HG02973 (cell line): ENCODE measurements at regions not wholly inside any gene's neighbourhood (a gene's known extent, or its start where the extent isn't known, plus 50 kb on each side); places are given as distances from the start of the nearest gene placed in this dataset.

Experiments used
- ATAC-seq: cut with Tn5 transposase; IDR thresholded peaks from one replicate; pipeline ENCODE4 v1.9.1; 2021; ENCODE audit warnings: moderate library complexity; ENCODE audit not compliant: unreplicated experiment

- ATAC-seq = no peak
Measured at GRCh38 chr5:171624396-171624795, 161.2 kb upstream of the SMIM23 start.

- ATAC-seq = no peak
Measured at GRCh38 chr5:171625646-171626045, 160.0 kb upstream of the SMIM23 start.

DNA sequence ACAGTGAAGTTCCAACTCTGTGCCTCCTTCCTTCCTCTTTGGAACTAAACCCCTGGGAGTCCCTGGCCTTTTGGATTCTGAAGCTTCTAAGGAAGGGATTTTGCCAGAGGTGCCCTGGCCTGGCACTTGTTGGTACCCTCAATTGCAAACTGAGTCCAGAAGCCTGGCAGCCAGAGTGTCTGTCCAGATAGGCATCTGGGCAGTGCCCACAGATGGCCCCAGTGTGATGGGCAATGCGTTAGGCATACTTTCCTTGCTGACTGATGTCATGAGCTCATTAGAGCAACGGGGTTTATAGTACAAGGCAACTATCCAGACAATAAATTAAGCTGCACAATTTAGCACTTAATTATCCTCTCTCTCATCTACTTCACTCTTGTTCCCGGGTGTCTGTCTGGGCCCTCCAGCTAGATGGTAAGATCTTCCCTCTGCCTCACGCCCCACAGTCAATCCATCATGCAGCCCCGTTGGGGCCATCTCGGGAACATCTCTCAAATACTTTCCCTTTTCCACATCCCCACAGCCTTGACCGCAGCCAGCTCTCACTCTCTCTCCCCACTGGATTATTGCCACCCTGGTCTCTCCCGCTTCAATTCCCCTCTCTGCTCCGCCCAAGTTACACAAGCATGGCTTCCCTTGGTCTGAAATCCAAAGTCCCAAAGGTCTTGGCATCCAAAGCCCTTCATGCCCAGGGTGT, 157.5 kb upstream of the SMIM23 start:
- no peak for ATAC-seq

DNA sequence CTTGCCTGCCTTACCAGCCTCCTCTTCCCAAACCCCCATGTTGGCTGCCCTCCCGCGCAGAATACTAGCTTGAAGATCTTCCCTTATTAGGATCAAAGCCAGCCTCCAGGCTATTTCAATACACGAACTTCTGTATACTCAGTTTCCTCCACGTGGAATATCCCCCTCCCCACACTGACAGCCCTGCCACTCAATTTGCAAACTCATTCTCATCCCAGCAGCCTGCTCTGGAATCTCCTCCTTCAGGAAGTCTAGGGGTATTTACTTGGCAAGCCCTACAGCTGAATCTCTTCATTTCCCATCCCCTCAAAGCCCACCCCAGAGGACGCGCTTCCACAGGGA, 157.0 kb upstream of the SMIM23 start:
- no peak for ATAC-seq

GRCh38 chr5:171629221-171629620, 156.4 kb upstream of the SMIM23 start:
- ATAC-seq = no peak

DNA sequence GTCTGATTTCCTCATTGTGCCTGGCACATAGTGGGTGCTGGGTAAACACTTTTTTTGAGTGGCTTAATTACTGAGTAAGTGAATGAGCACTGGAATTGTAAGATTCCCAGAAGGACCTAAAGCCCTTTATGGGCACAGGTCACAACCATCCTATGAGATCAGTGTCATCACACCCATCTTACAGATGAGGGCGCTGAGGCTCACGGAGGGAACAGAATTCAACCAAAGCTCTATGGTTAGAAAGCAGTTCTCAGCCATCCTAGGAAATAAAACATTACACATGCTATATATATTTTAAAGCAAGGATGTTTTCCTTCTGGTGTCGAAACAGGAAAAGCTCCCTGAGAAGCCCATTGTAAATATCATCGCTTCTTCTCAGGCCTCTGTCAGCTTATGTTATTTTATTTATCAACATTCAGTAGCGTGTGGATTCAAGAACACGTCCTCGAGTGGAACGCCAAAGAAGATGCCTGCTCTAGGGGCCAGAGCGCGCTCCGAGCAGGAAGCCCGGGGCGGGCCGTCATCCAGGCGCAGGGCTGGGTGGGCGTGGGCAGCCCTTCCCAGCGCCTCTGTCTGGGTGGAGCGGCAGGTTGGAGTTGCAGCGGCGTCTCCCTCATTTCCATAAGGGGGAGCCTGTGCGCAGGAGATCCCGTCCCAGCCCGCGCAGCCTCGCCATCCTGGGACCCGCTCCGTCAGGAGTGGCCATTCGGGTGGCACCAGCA, 155.8 kb upstream of the SMIM23 start:
- no peak for ATAC-seq

GRCh38 chr5:171630350-171631065, 155.1 kb upstream of the SMIM23 start:
- ATAC-seq = no peak

GRCh38 chr5:171632616-171633015, 153.0 kb upstream of the SMIM23 start:
- ATAC-seq = no peak

- ATAC-seq = no peak
Measured at GRCh38 chr5:171633776-171634470, 151.7 kb upstream of the SMIM23 start.

- ATAC-seq = no peak
Measured at GRCh38 chr5:171634511-171634910, 151.1 kb upstream of the SMIM23 start.

GRCh38 chr5:171635028-171635427, 150.6 kb upstream of the SMIM23 start:
- no peak for ATAC-seq

DNA sequence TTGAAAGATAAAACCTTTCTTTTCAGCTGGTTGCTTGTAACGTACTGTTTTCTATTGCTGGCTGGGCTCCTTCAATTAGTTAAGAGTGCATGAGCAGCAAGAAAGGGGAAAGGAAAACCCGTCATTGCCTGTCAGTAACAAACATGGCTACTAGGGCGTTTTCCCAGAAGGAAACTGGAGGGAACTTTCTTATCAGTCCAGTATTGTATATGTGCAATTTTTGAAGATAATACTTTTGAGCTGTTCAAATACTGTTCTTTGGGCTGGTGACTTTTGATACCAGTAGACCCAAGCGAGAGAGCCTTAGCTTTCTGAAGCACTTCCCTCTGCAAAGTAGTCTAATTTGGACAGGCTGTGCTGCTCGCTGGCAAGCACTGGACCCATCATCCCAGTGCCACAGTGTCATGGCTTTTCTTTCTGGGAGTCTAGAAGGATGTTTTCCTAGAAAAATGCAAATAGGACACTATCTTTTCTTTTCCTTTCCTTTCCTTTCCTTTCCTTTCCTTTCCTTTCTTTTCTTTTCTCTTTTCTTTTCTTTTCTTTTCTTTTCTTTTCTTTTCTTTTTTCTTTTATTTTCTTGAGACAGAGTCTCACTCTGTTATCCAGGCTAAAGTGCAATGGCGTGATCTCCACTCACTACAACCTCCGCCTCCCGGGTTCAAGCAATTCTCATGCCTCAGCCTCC, 149.9 kb upstream of the SMIM23 start:
- no peak for ATAC-seq

GRCh38 chr5:171637811-171638210, 147.8 kb upstream of the SMIM23 start:
- ATAC-seq = no peak

- no peak for ATAC-seq
Measured at GRCh38 chr5:171639205-171639621, 146.4 kb upstream of the SMIM23 start.

DNA sequence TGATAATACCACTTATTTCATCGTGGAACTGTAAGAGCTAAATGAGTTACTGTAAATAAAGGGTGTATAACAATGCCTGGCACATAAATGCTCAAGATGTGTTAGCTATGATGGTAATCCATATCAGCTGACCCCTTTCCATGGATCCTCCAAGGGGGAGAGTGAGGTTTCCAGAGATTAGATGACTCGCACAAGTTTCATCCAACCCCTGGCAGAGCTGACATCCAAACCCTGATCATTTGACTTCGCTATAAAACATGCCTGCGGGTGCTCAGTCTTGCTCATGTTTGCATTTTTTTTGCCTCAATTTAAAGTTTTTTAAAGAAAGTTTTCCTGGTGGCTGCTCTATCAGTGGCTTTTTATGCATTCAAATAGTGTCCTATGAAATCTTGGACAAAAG, 145.7 kb upstream of the SMIM23 start:
- ATAC-seq = no peak

- no peak for ATAC-seq
Measured at GRCh38 chr5:171640480-171640879, 145.1 kb upstream of the SMIM23 start.

- ATAC-seq = no peak
Measured at GRCh38 chr5:171641891-171642290, 143.7 kb upstream of the SMIM23 start.

DNA sequence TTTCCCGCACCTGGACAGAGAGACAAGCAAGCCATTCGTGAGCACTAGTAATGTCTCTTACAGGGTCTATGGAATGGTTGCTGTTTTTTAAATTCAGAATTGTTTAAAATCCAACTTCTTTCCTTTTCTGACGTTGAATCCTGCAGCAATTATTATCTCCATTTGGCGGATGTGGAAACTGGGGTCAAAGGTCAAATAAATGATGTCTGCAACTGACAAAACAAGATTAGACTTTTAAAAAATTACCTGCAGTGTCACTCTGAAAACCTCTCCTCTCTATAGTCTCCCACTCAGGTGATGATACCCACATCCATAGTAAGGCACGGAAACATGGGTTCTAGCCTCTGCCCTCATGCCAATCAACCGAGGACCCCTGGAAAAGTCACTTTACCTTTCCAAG, 142.7 kb upstream of the SMIM23 start:
- ATAC-seq = no peak

GRCh38 chr5:171644536-171644935, 141.1 kb upstream of the SMIM23 start:
- no peak for ATAC-seq

GRCh38 chr5:171646102-171647042, 139.2 kb upstream of the SMIM23 start:
- ATAC-seq = no peak
